NCI-H1105 (cell line): ENCODE measurements at regions not wholly inside any gene's neighbourhood (a gene's known extent, or its start where the extent isn't known, plus 50 kb on each side); places are given as distances from the start of the nearest gene placed in this dataset.

Source experiments
- DNase-seq: peaks from one replicate; lab custom pipeline; 2025; lab: John Stamatoyannopoulos, UW

- no peak for DNase-seq
These were observed 65.1 kb upstream of the FBRSL1 start for GRCh38 chr12:132424811-132425210.

GRCh38 chr12:132423820-132424645 lies 65.9 kb upstream of the FBRSL1 start:
- no peak for DNase-seq

DNA sequence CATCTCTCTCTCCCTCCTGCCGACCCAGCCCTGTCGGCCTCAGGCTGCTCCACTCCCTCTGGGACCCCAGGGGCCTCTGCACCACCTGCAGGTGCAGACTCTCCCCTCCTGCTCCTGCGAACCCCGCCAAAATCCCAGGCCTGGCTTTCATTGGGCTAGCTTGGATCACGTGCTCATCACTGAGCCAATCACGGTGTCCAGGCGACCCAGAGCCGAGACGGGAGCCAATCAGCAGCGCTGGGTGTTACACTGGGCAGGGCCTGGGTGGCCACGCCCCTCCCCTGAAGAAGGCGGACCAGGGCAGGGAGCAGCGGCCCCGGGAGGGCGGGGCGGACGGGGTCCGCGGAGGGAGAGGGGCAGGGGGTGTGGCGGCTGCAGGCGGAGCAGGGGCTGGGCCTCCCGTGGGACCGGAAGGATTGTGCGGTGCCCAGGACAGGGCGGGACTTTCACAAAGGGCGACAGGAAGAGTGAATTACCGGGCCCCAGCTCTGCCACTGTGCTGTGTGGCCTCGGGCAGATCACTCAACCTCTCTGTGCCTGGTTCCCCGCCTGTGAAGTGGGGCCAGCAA lies 66.6 kb upstream of the FBRSL1 start:
- DNase-seq = no peak

- DNase-seq = no peak
These were observed 67.4 kb upstream of the FBRSL1 start for GRCh38 chr12:132422381-132423043.

DNA sequence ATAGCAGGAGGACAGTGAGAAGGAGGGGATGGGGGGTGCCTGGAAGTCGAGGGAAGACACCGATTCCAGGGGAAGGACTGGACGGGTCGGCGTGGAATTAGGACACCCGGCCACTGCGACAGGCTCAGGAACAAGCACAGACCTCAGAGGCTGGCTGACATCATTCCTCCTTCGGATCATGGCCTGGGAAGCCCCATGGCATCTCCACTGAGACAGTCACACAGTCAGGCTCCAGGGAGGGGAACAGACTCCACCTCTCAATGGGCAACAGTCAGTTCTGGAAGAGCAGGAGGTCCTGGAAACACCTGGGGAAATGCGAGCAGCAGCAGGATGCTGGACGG lies 67.9 kb upstream of the FBRSL1 start:
- no peak for DNase-seq

GRCh38 chr12:132419631-132420246 lies 70.2 kb upstream of the FBRSL1 start:
- DNase-seq = no peak

GRCh38 chr12:132418393-132418925 lies 71.5 kb upstream of the FBRSL1 start:
- DNase-seq = no peak

- DNase-seq = no peak
These were observed 72.2 kb upstream of the FBRSL1 start for GRCh38 chr12:132417741-132418140.

GRCh38 chr12:132416827-132417226 lies 73.1 kb upstream of the FBRSL1 start:
- no peak for DNase-seq

DNA sequence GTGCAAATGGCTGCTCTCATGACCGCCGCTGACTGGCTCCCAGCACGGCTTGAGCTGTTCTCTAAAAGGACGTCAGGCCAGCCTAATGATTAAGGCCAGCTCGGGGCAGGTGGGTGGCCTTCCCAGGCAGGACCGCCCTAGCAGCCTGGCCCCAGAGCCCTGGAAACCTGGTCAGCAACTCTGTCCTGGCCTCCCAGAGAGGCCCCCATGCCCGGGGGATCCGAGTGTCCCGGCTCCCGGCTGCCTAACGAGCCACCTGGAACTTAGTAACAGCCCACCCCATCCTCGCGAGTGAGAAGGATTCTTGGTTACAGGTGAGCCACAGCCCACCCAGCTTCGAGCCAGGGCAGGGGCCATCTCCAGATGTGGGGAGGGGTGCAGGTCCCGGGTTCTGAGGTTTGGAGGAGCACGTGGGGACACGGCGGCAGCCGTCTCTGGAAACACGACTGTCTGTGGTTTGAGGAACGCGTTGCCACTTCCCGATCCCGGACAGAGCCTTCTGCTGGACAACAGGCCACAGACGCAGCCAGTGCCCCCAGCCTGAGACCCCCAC lies 73.8 kb upstream of the FBRSL1 start:
- DNase-seq = no peak

- DNase-seq = no peak
These were observed 74.4 kb upstream of the FBRSL1 start for GRCh38 chr12:132415327-132416120.

GRCh38 chr12:132414634-132415326 lies 75.2 kb upstream of the FBRSL1 start:
- peak; percentile 74 for DNase-seq

DNA sequence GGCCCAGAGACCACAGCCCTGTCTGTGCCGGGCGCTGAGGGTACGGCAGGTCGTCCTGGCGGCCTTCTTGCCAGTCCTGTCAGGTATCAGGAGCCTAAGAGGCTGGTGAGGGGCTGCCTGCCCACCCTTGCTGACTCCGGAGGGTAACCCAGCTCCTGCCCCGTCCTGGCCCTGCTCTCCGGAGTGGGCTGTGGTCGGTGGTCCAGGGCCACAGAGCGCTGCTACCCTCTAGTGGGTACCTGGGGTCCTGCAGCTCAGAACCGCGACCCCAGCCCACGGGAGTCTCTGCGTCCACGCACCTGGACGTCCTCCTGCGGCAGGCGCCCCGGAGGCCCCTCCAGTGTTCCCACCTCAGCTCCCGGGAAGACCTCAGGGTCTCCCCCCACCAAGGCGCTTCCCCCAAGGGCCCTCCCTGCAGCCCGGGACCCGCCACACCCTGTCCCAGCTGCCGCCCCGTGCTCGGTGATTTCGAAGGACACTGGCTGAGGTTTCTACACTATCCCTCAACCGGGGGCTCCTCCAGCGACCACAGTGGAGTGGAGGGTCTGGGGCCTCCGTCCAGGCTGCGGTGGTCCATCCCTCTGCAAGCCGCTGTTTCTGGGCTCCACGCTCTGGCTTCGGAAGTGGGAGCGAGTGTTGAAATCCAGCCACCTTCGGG lies 75.9 kb upstream of the FBRSL1 start:
- peak; percentile 9 for DNase-seq

GRCh38 chr12:132411457-132411856 lies 78.5 kb upstream of the FBRSL1 start:
- DNase-seq = no peak

- DNase-seq = no peak
These were observed 79.1 kb upstream of the FBRSL1 start for GRCh38 chr12:132410849-132411248.

DNA sequence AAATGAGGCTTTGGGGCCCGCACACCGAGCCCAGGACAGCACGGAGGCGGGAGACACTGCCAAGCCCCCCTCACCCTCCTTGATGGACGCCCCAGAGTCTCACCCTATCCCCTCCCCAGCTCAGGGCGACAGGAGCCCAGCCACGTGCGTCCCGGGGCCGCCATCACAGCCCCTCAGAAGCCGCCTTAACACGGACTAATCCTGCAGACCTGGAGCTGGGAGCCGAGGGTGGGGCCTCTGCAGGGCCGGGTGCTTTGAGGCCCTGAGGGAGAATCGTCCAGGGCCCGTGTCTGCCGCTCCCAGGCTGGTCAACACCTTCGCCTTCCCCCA lies 79.7 kb upstream of the FBRSL1 start:
- no peak for DNase-seq

DNA sequence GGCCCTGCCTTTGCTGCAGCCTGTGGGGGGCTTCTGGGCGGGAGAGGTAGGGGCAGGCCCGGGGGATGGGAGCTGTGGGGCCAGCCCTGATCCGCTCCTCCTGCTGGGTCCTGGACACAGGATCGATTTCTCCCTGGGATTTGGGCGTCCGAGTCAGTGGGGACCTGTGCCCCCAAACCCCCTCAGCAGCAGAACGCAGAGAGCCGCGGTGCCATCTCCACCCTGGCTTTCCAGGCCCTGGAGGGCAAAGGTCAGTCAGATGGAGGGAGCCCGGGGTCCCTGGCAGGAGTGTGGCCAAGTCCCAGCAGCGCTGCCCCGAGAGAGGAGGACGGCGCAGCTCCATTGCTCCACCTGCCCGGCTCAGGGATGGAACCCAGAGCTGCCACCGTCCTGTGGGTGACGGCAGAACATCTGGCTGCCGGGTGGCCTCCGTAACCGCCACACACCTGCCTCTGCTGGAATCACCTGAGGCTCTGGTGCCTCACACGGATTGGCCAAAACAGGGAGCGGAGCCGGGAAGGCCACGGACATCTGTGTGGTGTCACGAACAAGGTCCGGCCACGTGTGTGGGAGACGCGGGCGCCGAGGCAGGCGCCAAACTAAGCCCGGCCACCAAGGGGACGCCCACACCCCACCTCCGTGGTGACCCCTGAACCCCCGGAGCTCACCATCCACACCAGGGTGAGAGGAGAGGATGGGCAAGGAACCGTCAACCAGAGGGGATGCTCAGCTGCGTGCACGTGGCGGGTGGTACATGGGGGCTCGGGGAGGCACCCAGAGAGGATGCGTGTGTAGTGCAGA lies 80.3 kb upstream of the FBRSL1 start:
- DNase-seq = no peak

DNA sequence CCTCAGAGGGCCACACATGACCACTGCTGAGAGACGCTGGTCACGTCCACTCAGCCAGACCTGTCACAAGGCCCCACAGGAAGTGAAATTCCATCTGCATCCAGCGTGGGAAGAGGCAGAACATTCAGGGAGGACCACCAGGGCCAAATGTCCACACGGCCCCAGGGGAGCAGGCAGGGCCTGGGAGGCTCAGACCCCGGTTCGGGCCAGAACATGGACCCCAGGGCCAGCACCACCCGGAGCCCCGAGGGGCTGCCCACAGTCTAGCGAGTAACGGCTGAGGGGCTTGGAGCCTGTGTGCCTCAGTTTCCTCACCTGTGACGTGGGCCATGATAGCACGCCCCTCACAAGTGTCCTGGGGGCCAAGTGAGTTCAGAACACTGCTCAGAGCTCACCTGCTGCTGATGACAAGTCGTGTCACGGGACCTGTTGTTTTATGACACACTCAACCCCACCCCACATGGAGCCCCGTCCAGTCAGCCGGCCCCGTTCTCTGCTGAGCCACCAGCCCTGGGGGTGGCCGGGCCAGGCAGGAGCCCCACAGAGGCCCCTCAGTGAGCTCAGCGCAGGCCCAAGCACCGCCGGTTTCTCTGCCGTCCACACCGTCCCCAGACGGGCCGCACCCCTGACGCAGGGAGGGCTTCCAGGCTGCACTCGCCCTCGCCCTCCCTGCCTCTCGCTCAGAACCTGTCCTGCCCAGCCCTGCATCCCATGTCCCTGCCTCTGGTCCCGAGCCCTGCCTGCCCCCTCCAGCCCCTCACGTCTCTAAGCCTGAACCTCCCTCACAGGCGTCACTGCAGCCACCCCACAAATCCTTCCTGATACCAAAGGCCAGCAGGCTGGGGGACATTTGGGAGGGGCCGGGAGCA lies 79.5 kb upstream of the GALNT9 start:
- DNase-seq = no peak

GRCh38 chr12:132407992-132408391 lies 78.6 kb upstream of the GALNT9 start:
- DNase-seq = no peak
